ENCODE measurements at regions not wholly inside any gene's neighbourhood (a gene's known extent, or its start where the extent isn't known, plus 50 kb on each side); places are given as distances from the start of the nearest gene placed in this dataset.

DNA sequence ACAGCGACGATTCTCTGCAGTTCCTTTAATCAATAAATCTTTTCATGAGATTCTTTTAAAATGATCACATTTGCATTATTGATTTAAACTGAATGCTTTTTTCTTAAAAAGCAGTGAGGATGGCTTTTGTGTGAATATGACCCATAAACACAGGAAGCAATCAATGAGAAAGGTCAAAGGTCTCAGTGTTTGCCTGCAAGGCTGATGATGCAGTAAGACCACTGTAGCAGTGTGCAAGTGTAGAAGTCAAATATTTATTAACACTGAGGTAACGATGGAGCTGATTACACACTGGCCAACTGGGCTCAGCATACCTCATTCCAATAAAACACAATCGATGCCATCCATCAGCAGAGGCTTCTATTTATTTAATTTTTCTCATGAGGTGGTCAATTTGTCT, 633.5 kb downstream of the DCDC2C start:
- Histone ChIP-seq H3K27ac (ENCODE audit: low read depth, low read length) (no peak overlapping the region), H4K20me1 (ENCODE audit: insufficient read depth) (no peaks in the 10 kb centered on the region), H3K27me3 (ENCODE audit: insufficient read depth, low read length) (no peaks in the 10 kb centered on the region), H3K4me3 (replicated peaks in 1 of 2; ENCODE audit: low read depth in 1 of 2, low read length in 2 of 2) (no peak overlapping the region), H3K4me1 (ENCODE audit: control insufficient read depth in 1 of 2, insufficient read depth in 2 of 2, low read length in 2 of 2) (no peaks in the 10 kb centered on the region), H3K9me3 (ENCODE audit: control insufficient read depth in 1 of 2, insufficient read depth in 1 of 2, low read depth in 1 of 2, low read length in 2 of 2) (peaks cover 11 to 32% of the 10 kb centered on the region in 2 experiments; a peak in 2 of 4 replicates), H3K9me2 (ENCODE audit: insufficient read depth) (no peaks in the 10 kb centered on the region), H3K4me2 (ENCODE audit: low read length) (no peak overlapping the region), H3K79me2 (ENCODE audit: insufficient read depth, low read length) (no peaks in the 10 kb centered on the region), H3K36me3 (ENCODE audit: control insufficient read depth in 1 of 2, insufficient read depth in 2 of 2, low read length in 2 of 2) (no peaks in the 10 kb centered on the region), H3K9ac (ENCODE audit: low read length) (no peak overlapping the region), H2AFZ (ENCODE audit: low read depth, low read length, poor library complexity, severe bottlenecking) (no peak overlapping the region)
- ChIA-PET CTCF (no interaction called here), RAD21 (ENCODE audit: low non-redundant PET in 1 of 2, low total read pairs in 2 of 2, uncharacterized antibody in 2 of 2, unreplicated experiment in 2 of 2) (no interaction called here), POLR2A (no interaction called here)
- BruUV-seq (replicated peaks) = no TSS peak
- DNase-seq (ENCODE audit: low read depth, low spot score) (no peak), ATAC-seq (no peak)
- intact Hi-C loops (cut with micrococcal nuclease) = no loop called here
- no peak for TF ChIP-seq CBX3 (IDR thresholded peaks at IDR 0.05; ENCODE audit: low read depth)
- TF ChIP-seq, protein P1, sequence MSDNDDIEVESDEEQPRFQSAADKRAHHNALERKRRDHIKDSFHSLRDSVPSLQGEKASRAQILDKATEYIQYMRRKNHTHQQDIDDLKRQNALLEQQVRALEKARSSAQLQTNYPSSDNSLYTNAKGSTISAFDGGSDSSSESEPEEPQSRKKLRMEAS (IDR thresholded peaks at IDR 0.05) = no peak
- no peak for TF ChIP-seq JUND (IDR thresholded peaks at IDR 0.05)
- no peak for TF ChIP-seq CEBPB (IDR thresholded peaks at IDR 0.05; ENCODE audit: low read depth)
- TF ChIP-seq, protein P2, sequence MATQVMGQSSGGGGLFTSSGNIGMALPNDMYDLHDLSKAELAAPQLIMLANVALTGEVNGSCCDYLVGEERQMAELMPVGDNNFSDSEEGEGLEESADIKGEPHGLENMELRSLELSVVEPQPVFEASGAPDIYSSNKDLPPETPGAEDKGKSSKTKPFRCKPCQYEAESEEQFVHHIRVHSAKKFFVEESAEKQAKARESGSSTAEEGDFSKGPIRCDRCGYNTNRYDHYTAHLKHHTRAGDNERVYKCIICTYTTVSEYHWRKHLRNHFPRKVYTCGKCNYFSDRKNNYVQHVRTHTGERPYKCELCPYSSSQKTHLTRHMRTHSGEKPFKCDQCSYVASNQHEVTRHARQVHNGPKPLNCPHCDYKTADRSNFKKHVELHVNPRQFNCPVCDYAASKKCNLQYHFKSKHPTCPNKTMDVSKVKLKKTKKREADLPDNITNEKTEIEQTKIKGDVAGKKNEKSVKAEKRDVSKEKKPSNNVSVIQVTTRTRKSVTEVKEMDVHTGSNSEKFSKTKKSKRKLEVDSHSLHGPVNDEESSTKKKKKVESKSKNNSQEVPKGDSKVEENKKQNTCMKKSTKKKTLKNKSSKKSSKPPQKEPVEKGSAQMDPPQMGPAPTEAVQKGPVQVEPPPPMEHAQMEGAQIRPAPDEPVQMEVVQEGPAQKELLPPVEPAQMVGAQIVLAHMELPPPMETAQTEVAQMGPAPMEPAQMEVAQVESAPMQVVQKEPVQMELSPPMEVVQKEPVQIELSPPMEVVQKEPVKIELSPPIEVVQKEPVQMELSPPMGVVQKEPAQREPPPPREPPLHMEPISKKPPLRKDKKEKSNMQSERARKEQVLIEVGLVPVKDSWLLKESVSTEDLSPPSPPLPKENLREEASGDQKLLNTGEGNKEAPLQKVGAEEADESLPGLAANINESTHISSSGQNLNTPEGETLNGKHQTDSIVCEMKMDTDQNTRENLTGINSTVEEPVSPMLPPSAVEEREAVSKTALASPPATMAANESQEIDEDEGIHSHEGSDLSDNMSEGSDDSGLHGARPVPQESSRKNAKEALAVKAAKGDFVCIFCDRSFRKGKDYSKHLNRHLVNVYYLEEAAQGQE (IDR thresholded peaks at IDR 0.05; ENCODE audit: low read depth) = no peak
- TF ChIP-seq, protein P3, sequence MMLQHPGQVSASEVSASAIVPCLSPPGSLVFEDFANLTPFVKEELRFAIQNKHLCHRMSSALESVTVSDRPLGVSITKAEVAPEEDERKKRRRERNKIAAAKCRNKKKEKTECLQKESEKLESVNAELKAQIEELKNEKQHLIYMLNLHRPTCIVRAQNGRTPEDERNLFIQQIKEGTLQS (IDR thresholded peaks at IDR 0.05) = no peak
- TF ChIP-seq, protein P4, sequence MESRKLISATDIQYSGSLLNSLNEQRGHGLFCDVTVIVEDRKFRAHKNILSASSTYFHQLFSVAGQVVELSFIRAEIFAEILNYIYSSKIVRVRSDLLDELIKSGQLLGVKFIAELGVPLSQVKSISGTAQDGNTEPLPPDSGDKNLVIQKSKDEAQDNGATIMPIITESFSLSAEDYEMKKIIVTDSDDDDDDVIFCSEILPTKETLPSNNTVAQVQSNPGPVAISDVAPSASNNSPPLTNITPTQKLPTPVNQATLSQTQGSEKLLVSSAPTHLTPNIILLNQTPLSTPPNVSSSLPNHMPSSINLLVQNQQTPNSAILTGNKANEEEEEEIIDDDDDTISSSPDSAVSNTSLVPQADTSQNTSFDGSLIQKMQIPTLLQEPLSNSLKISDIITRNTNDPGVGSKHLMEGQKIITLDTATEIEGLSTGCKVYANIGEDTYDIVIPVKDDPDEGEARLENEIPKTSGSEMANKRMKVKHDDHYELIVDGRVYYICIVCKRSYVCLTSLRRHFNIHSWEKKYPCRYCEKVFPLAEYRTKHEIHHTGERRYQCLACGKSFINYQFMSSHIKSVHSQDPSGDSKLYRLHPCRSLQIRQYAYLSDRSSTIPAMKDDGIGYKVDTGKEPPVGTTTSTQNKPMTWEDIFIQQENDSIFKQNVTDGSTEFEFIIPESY (IDR thresholded peaks at IDR 0.05; ENCODE audit: extremely low read depth, insufficient replicate concordance, low read length) = no peak
- no peak for TF ChIP-seq SRF (IDR thresholded peaks at IDR 0.05; ENCODE audit: low read depth)
- no peak for TF ChIP-seq RAD21 (IDR thresholded peaks at IDR 0.05; ENCODE audit: low read depth)
- no peak for TF ChIP-seq FOSL1 (IDR thresholded peaks at IDR 0.05; ENCODE audit: low read depth)
- TF ChIP-seq POLR2AphosphoS5 (IDR thresholded peaks at IDR 0.05; ENCODE audit: low read depth, low read length) = no peak
- no peak for TF ChIP-seq TCF7L2 (IDR thresholded peaks at IDR 0.05; ENCODE audit: borderline replicate concordance, extremely low read depth, insufficient read depth, insufficient read length)
- TF ChIP-seq ELF1 (IDR thresholded peaks at IDR 0.05; ENCODE audit: borderline replicate concordance, low read depth) = no peak
- no peak for TF ChIP-seq POLR2A (IDR thresholded peaks at IDR 0.05; ENCODE audit: borderline replicate concordance, extremely low read depth, insufficient read depth, insufficient read length)
- TF ChIP-seq EZH2 (IDR thresholded peaks at IDR 0.05) = no peak
